PC-3 (cell line): ENCODE measurements at regions not wholly inside any gene's neighbourhood (a gene's known extent, or its start where the extent isn't known, plus 50 kb on each side); places are given as distances from the start of the nearest gene placed in this dataset.

ENCODE experiments used
- ATAC-seq: fragments of 200-7000 bp; cut with Tn5 transposase; 2 replicates; pipeline ENCODE4 v1.9.1; 2020; ENCODE audit warnings: mild to moderate bottlenecking, moderate library complexity
- BruUV-seq: library from RNA; stranded (reverse); fragments of 400-500 nt; replicated peaks from 2 replicates; lab custom pipeline; 2021; lab: Mats Ljungman, UMichigan
- CTCF ChIA-PET: fragments of 300-600 bp; sonication (Branson Sonifier 250); formaldehyde crosslinking; loops from one replicate; lab custom pipeline; 2022; ENCODE audit warnings: antibody characterized with exemption; lab: Charles Lee
- POLR2A ChIA-PET: fragments of 300-600 bp; sonication (Branson Sonifier 250); formaldehyde crosslinking; loops from one replicate; lab custom pipeline; 2022; ENCODE audit warnings: antibody characterized with exemption; ENCODE audit not compliant: unreplicated experiment; lab: Charles Lee
- DNase-seq: peaks from one replicate; pipeline ENCODE4 v3.0.0-alpha.2; 2015
- H2AFZ ChIP-seq: fragments of 300-600 bp; sonication (generic); 2 replicates; pipeline ENCODE4 v1.6.0; 2016; ENCODE audit warnings: antibody characterized with exemption, low read length
- H3F3A ChIP-seq: fragments of 300-600 bp; sonication (generic); one replicate; pipeline ENCODE4 v1.6.0; 2017; ENCODE audit warnings: antibody characterized with exemption, low read length, control low read depth, mild to moderate bottlenecking; ENCODE audit not compliant: unreplicated experiment
- H3K27ac ChIP-seq: fragments of 300-600 bp; sonication (generic); 2 replicates; pipeline ENCODE4 v1.5.1; 2016; ENCODE audit warnings: mild to moderate bottlenecking, low read length
- H3K27me3 ChIP-seq: fragments of 300-600 bp; sonication (generic); 2 replicates; pipeline ENCODE4 v1.6.1; 2016; ENCODE audit warnings: low read length, mixed read lengths
- H3K36me3 ChIP-seq: fragments of 300-600 bp; sonication (generic); 2 replicates; pipeline ENCODE4 v1.6.1; 2016; ENCODE audit warnings: low read depth, mixed run types, low read length, mixed read lengths
- H3K4me1 ChIP-seq: fragments of 300-600 bp; sonication (generic); 2 replicates; pipeline ENCODE4 v1.5.1; 2016; ENCODE audit warnings: low read length; ENCODE audit not compliant: insufficient read depth
- H3K4me2 ChIP-seq: fragments of 300-600 bp; sonication (generic); 2 replicates; pipeline ENCODE4 v1.6.0; 2016; ENCODE audit warnings: low read length
- H3K4me3 ChIP-seq: fragments of 300-600 bp; sonication (generic); 2 replicates; pipeline ENCODE4 v1.5.1; 2016; ENCODE audit warnings: mild to moderate bottlenecking, low read length, mixed read lengths
- H3K79me2 ChIP-seq: fragments of 300-600 bp; sonication (generic); 2 replicates; pipeline ENCODE4 v1.6.1; 2017; ENCODE audit warnings: low read length, mixed read lengths
- H3K9ac ChIP-seq: fragments of 300-600 bp; sonication (generic); 2 replicates; pipeline ENCODE4 v1.6.0; 2016; ENCODE audit warnings: mild to moderate bottlenecking, low read length
- H3K9me2 ChIP-seq: fragments of 300-600 bp; sonication (generic); replicated peaks from 2 replicates; pipeline ENCODE4 v1.6.1; 2016; ENCODE audit warnings: mixed run types, low read length, mixed read lengths
- H3K9me3 ChIP-seq: fragments of 300-600 bp; sonication (generic); 2 replicates; pipeline ENCODE4 v1.6.1; 2016; ENCODE audit warnings: low read length, mixed read lengths
- H4K20me1 ChIP-seq: fragments of 300-600 bp; sonication (generic); 2 replicates; pipeline ENCODE4 v1.6.1; 2016; ENCODE audit warnings: low read length, mixed read lengths
- EZH2 ChIP-seq: fragments of 300-600 bp; sonication (generic); IDR thresholded peaks from one replicate; pipeline ENCODE4 v1.6.1; 2017; ENCODE audit warnings: antibody characterized with exemption, mild to moderate bottlenecking, low read length; ENCODE audit not compliant: unreplicated experiment
- EZH2phosphoT487 ChIP-seq: fragments of 300-600 bp; sonication (generic); IDR thresholded peaks from 2 replicates; pipeline ENCODE4 v1.6.1; 2018; ENCODE audit warnings: mild to moderate bottlenecking, antibody characterized with exemption, low read length, borderline replicate concordance
- intact Hi-C: fragments of 100-400 bp; cut with micrococcal nuclease; formaldehyde crosslinking; loops from 2 replicates; pipeline ENCODE4 v1.9.0; 2023
- TF ChIP-seq, protein P1 (sequence below): fragments of 300-600 bp; sonication (generic); conservative IDR thresholded peaks from 2 replicates; pipeline ENCODE4 v1.5.1; 2017; ENCODE audit warnings: antibody characterized with exemption, low read depth, mild to moderate bottlenecking, low read length

DNA sequence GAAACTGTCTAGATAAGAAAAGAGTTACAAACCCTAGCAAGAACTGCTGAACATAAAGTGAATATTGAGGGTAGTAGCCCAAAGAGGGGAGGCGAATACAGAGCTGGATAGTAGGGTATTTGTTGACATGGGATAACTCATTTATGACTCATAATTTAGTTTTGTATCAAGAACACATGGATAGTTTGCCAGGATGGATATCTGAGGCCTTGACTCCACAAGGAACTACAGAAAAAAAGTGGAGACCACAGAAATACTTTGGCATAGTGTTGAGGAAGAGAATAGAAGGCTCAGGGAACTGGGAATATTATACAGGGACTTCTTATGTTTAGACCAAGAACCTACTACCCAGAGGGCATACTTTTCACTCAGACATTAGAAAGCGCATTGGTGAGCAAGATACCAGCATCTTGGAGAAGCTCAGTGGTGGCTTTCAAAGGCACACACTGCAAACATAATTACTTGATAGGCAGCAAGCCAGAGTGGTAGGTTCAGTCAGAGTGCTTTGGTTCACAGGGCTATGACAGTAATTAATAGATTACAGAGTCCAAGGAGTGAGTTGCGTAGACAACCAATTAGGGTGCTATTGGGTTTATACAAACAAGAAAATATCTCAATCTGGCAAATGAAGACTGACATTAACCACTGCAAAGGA lies 51.9 kb upstream of the ZBTB7C start:
- H3K9me2 ChIP-seq: no peaks in the 10 kb centered on the region
- H3K9me3 ChIP-seq: no peaks in the 10 kb centered on the region
- DNase-seq (peak; percentile 52), ATAC-seq (peak; percentile 51)
- H3K36me3 ChIP-seq: no peaks in the 10 kb centered on the region
- intact Hi-C loops: no loop called here
- peaks cover 20% of the 10 kb centered on the region for H3K4me1 ChIP-seq
- CTCF ChIA-PET: no interaction called here
- no peaks in the 10 kb centered on the region for H3F3A ChIP-seq
- H3K9ac ChIP-seq: no peak overlapping the region
- H3K27ac ChIP-seq: peak overlapping the region; percentile 65
- no TSS peak for BruUV-seq
- H3K27me3 ChIP-seq: no peaks in the 10 kb centered on the region
- H2AFZ ChIP-seq: no peak overlapping the region
- peak overlapping the region; percentile 16; the same call in 1 of the 2 replicates for H3K4me2 ChIP-seq
- TF ChIP-seq EZH2: no peak
- no peak for TF ChIP-seq EZH2phosphoT487
- TF ChIP-seq, protein P1, sequence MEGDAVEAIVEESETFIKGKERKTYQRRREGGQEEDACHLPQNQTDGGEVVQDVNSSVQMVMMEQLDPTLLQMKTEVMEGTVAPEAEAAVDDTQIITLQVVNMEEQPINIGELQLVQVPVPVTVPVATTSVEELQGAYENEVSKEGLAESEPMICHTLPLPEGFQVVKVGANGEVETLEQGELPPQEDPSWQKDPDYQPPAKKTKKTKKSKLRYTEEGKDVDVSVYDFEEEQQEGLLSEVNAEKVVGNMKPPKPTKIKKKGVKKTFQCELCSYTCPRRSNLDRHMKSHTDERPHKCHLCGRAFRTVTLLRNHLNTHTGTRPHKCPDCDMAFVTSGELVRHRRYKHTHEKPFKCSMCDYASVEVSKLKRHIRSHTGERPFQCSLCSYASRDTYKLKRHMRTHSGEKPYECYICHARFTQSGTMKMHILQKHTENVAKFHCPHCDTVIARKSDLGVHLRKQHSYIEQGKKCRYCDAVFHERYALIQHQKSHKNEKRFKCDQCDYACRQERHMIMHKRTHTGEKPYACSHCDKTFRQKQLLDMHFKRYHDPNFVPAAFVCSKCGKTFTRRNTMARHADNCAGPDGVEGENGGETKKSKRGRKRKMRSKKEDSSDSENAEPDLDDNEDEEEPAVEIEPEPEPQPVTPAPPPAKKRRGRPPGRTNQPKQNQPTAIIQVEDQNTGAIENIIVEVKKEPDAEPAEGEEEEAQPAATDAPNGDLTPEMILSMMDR: no peak
- no peaks in the 10 kb centered on the region for H4K20me1 ChIP-seq
- H3K4me3 ChIP-seq: no peak overlapping the region
- no peaks in the 10 kb centered on the region for H3K79me2 ChIP-seq
- POLR2A ChIA-PET: no interaction called here

GRCh38 chr18:48459465-48459864 lies 50.3 kb upstream of the ZBTB7C start:
- no peak overlapping the region for H2AFZ ChIP-seq
- POLR2A ChIA-PET: no interaction called here
- intact Hi-C loops: no loop called here
- H3K36me3 ChIP-seq: no peaks in the 10 kb centered on the region
- H3K27ac ChIP-seq: no peak overlapping the region
- H4K20me1 ChIP-seq: no peaks in the 10 kb centered on the region
- H3K4me1 ChIP-seq: peaks cover 27% of the 10 kb centered on the region
- BruUV-seq: no TSS peak
- H3K9me2 ChIP-seq: no peaks in the 10 kb centered on the region
- DNase-seq: no peak
- no peak overlapping the region for H3K4me2 ChIP-seq
- H3K27me3 ChIP-seq: no peaks in the 10 kb centered on the region
- no peak for ATAC-seq
- CTCF ChIA-PET: no interaction called here
- TF ChIP-seq EZH2phosphoT487 (no peak), EZH2 (no peak)
- TF ChIP-seq, protein P1: no peak
- H3K9me3 ChIP-seq: no peaks in the 10 kb centered on the region
- no peak overlapping the region for H3K9ac ChIP-seq
- H3K4me3 ChIP-seq: no peak overlapping the region
- H3F3A ChIP-seq: no peaks in the 10 kb centered on the region
- no peaks in the 10 kb centered on the region for H3K79me2 ChIP-seq

- DNase-seq (no peak), ATAC-seq (no peak)
- no peaks in the 10 kb centered on the region for H4K20me1 ChIP-seq
- no peaks in the 10 kb centered on the region for H3K9me2 ChIP-seq
- no peak overlapping the region for H3K4me3 ChIP-seq
- H3K9me3 ChIP-seq: no peaks in the 10 kb centered on the region
- CTCF ChIA-PET: no interaction called here
- no peak overlapping the region for H3K9ac ChIP-seq
- intact Hi-C loops: no loop called here
- no peaks in the 10 kb centered on the region for H3K27me3 ChIP-seq
- no TSS peak for BruUV-seq
- no peaks in the 10 kb centered on the region for H3F3A ChIP-seq
- no peak for TF ChIP-seq EZH2
- TF ChIP-seq, protein P1: no peak
- no peak for TF ChIP-seq EZH2phosphoT487
- no peak overlapping the region for H2AFZ ChIP-seq
- no peak overlapping the region for H3K27ac ChIP-seq
- no peak overlapping the region for H3K4me2 ChIP-seq
- POLR2A ChIA-PET: no interaction called here
- H3K4me1 ChIP-seq: peaks cover 27% of the 10 kb centered on the region
- H3K36me3 ChIP-seq: no peaks in the 10 kb centered on the region
- no peaks in the 10 kb centered on the region for H3K79me2 ChIP-seq
These were observed 49.8 kb upstream of the ZBTB7C start for GRCh38 chr18:48459016-48459415.
